ENCODE measurements at regions not wholly inside any gene's neighbourhood (a gene's known extent, or its start where the extent isn't known, plus 50 kb on each side); places are given as distances from the start of the nearest gene placed in this dataset.
A peak's percentile ranks its signal among the peaks of the same experiment; 100 is the strongest.

DNA sequence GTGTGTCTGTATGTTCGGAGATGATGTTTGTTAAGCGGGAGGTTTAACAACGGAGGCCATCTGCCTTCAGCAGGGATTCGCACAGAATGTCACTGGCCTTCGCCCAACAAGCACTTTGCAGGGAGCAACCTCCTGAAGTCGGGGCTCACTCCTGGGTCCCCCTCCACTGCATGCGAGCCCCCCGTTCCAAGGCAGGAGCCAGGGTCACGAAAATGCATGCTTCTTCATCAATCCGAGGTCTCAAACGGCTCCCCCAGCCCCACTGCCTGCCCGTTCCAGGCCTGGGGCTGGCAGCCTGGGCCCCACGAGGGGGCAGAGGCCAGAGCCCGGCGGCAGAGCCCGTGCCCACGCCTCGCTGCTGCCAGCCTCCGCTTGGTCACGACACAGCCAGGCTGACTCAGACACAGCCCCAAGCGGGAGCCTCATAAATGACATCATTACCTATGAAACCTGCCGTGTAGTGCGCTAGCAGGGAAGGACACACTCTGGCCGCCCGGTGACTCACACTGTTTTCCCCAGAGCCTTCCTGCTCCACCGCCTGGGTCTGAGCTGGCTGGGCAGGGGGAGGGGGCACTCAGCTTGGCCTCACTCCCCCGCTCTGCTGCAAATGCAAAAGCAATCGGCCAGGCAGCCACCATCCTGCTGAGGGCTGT lies 169.5 kb upstream of the RTL1 start:
- TF ChIP-seq, protein P1, sequence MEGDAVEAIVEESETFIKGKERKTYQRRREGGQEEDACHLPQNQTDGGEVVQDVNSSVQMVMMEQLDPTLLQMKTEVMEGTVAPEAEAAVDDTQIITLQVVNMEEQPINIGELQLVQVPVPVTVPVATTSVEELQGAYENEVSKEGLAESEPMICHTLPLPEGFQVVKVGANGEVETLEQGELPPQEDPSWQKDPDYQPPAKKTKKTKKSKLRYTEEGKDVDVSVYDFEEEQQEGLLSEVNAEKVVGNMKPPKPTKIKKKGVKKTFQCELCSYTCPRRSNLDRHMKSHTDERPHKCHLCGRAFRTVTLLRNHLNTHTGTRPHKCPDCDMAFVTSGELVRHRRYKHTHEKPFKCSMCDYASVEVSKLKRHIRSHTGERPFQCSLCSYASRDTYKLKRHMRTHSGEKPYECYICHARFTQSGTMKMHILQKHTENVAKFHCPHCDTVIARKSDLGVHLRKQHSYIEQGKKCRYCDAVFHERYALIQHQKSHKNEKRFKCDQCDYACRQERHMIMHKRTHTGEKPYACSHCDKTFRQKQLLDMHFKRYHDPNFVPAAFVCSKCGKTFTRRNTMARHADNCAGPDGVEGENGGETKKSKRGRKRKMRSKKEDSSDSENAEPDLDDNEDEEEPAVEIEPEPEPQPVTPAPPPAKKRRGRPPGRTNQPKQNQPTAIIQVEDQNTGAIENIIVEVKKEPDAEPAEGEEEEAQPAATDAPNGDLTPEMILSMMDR (IDR thresholded peaks at IDR 0.05; ENCODE audit: extremely low read depth in 1 of 2, insufficient read depth in 1 of 2, low read depth in 1 of 2, low read length in 2 of 2), result peak in 1 of 2 donors; percentile 13
- TF ChIP-seq POLR2A (IDR thresholded peaks at IDR 0.05; ENCODE audit: low read depth, low read length) (peak; percentile 22), MYC (IDR thresholded peaks at IDR 0.05; ENCODE audit: low read depth, low read length) (no peak), EZH2 (IDR thresholded peaks at IDR 0.05; ENCODE audit: borderline replicate concordance, low read depth, low read length, severe bottlenecking) (no peak), POLR2AphosphoS5 (IDR thresholded peaks at IDR 0.05; ENCODE audit: insufficient read depth, low read depth, low read length) (peak; percentile 94)
- TF ChIP-seq, protein P2, sequence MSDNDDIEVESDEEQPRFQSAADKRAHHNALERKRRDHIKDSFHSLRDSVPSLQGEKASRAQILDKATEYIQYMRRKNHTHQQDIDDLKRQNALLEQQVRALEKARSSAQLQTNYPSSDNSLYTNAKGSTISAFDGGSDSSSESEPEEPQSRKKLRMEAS (IDR thresholded peaks at IDR 0.05; ENCODE audit: insufficient read depth, insufficient read length), result no peak

All from endothelial cell of umbilical vein (primary cell).